OCI-M2 (cell line): ENCODE measurements at regions not wholly inside any gene's neighbourhood (a gene's known extent, or its start where the extent isn't known, plus 50 kb on each side); places are given as distances from the start of the nearest gene placed in this dataset.

Experiments used
- DNase-seq: peaks from one replicate; lab custom pipeline; 2025; ENCODE audit not compliant: unreplicated experiment; lab: John Stamatoyannopoulos, UW

DNA sequence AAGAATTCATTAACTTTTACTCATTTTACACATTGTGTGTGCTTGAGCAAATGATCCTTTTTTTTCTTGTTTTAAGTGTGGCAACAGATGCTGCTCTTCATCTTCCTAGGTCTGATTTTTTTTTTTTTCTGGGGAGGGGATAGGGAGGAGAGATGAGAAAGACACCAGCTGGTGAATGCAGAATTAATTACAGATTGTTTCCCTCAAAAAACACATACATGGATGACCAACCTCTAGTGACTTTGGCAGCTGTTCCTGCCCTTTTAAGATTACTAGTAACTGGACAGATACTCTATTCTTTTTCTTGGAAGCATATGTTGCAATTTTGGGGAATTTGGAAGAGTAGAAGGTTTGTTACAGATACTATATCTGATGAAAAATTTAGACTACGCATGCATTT lies 103.6 kb upstream of the MYO16 start:
- no peak for DNase-seq

DNA sequence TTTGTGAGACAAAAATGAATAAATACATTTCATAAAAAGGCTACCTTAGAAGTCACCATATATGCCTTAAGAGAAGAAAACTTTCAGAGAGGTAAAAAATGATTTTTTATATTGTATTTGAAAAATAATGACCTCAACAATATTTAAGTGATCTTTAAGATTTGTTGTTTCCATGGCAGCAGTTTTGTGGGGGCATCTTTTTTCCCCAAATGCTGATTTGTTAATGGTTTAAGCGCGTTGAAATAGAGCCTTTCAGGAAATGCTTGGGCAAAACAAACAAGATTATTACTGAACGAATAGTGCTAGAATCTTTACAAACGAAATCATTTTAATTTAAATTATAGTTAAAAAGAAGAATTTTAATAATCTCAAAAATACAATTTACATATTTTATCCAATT lies 103.1 kb upstream of the MYO16 start:
- DNase-seq: no peak

DNA sequence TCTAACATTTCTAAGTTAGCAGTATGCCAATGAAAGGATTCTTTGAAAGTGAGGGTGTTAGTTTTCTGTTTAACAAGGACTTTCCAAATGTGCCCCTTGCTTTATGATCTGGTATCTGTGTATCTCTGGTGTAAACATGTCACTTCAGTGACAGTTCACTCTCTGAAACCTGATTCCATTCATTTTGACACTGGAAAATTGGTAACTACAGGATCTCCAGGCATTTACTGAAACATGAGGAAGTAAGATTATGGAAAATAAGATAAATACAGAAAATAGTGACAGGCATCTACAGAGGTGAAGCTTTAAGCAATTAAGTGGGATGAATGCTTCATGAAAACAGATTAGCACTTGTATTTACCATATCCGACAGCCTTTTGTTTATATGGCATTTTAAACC lies 101.6 kb upstream of the MYO16 start:
- DNase-seq: no peak

DNA sequence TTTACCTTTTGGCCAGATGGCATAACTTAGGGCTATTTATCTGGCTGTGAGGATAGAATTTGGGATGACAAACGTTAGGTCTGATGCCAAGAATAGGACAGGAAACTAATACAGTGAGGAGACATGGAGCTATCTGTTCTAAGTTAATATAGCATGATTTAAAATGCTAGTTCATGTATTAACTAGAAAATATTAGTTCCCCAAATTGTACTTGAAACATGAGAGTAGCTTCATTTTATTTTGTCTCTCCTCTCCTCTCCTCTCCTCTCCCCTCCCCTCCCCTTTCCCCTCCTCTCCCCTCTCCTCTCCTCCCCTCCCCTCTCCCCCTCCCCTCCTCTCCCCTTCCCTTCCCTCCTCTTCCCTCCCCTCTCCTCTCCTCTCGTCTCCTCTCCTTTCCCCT lies 101.1 kb upstream of the MYO16 start:
- no peak for DNase-seq

DNA sequence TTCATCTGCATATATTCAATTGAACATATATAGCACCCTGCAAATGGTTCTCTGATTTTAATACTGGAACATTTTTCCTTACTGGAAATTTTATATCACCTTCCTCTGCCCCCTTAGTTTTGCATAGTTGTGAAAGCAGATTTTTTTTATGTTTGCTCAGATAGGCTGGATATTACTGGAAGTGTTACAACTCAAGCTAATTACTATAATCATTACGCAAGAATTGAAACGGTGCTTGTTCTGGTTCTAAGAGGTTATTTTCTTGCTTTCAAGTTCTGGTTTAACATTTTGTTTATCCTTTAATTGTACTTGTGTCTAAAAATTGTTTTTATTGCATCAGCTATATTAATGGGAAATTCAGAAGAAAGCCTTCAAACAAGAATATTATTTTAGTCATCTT lies 95.6 kb upstream of the MYO16 start:
- no peak for DNase-seq

DNA sequence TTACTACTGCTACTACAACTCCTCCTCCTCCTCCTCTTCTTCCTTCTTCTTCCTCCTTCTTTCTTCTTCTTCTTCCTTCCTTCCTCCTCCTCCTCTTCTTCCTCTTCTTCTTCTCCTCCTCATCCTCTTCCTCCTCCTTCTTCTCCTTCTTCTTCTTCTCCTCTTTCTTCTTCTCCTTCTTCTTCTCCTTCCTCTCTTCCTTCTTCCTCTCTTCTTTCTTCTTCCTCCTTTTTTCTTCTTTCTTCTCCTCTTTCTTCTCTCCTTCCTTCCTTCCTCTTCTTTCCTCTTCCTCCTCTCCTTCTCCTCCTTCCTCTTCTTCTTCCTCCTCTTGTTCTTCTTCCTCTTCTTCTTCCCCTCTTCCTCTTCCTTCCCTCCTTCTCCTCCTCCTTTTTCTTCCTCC lies 94.7 kb upstream of the MYO16 start:
- DNase-seq: no peak

DNA sequence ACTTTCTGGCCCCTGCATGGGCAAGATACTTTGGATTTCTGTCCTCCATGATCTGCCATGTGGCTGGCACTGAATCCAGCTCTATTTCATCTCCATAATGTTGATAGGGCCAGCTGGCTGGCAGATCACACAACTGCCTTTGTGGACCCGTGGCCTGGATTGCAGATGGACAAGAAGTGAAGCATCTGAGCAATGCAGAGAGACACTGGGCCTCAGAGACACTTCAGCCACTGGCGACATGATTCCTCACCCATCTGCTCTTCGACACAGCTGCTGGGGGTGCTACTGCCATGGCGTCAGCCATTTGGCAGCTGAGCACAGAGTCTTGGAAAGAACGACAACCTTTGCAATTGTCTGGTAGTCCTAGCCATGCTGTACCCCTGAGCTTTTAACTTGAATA lies 79.5 kb upstream of the MYO16 start:
- no peak for DNase-seq

DNA sequence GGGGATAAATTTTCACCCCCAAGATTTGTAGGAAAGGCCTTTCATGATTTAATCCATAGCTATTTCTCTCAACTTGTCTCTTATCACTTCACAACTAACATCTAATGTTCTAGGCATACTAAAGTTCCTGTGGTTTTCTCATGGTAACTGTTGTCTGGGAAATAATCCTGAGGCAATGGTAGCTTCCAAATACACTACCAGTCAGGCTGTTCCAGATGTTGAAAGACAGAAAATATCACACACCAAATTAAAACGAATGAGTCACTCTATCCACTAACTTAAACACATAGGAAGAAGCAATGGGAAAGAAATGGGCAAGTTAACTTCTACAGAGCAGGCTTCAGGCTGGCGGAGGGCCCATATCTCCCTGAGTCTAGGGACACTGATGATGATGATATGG lies 77.7 kb upstream of the MYO16 start:
- no peak for DNase-seq

DNA sequence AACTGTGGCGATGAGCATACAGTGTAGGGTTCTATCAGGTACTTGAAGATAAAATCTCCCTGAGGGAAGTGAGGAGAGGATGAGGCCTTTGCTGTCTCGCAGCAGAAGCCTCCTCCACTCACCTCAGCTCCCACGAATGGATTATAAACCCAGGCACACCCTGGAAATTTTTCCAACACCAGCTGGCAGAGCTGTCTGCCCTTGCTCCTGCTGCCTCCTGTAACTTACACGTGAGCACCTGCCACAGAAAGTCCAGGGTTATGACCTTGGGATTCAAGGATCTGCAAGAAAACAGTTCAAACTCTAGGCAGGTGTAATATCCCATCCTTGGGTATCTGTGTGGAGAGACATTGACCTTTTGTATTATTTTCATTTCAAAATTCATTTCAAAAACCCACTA lies 70.9 kb upstream of the MYO16 start:
- DNase-seq: no peak

DNA sequence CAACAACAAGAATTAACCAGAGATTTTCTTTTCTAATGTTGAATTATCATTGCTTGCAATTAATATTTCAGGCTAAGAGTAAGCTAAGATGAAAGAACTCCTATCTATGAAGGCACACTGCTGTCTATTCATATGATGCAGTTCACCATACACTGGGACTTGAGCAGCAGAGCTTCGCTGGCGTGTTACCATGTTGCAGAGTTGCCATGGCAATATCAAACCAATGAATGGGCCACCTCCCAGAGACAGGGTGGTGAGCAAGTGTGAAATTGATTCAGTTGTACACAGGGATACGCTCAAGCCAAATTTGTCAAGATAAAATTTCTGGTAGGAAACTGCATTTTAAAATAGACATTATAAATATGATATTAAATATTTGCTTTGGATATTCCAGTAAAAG lies 69.3 kb upstream of the MYO16 start:
- DNase-seq: no peak

DNA sequence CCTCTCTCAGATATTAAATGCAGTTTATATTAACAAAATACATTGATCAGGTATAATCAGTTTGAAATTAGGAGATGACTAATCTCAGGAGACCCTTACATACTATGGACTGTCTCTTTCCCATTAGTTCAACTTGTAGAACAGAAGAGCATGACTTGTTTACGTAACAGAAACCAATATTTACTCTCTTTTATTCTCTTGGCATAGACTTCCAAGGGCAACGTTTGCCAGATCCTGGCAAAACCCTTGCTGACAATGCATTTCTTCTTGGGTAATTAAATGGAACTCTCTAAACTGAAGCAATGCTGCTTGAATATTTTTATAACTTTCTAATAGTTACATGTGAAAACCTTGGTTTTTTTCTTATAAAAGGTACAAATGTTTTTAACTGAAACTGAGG lies 68.3 kb upstream of the MYO16 start:
- DNase-seq: no peak

DNA sequence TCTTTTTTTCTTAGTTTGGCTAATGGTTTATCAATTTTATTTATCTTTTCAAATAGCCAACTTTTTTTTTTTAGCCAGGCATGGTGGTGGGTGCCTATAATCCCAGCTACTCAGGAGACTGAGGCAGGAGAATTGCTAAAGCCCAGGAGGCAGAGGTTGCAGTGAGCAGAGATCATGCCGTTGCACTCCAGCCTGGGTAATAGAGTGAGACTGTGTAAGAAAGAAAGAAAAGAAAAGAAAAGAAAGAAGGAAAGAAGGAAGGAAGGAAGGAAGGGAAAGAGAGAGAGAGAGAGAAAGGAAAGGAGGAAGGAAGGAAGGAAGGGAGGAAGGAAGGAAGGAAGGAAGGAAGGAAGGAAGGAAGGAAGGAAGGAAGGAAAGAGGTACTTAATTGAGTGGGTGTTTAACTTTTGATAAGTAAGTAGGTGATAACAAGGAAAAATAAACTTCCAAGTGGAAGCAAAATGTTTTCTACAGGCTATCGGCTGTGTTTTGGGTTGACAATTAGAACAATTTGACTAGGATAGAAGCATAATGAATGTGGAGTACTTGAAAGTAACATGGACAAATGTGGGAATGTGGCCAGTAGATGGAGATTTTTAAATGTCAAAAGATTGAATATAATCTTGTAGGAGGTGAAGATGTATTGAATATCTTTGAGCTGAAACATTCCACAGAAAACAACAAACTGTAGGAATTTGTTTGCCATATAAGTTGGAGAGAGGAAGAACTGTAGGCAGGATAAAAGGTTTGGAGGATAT lies 62.8 kb upstream of the MYO16 start:
- DNase-seq: no peak

DNA sequence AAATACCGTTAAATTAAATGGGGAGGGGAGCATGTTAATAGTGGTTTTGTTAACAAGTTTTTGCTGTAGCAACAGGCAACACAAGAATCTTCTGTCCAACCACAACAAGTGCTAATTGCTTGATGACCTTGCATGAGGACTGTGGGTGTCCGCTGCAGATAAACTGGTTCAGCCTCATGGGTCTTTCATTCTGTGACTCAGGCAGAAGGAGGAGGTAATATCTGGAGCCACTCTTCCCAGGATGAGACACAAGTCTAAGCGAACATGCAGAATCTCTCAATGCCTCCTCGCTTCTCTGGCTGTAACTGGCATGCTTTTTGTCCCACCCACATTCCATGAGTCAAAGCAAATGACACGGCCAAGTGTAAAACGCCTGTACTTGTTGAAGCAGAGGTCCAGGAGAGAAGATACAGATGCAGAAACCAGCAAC lies 56.6 kb upstream of the MYO16 start:
- DNase-seq: peak; percentile 43

DNA sequence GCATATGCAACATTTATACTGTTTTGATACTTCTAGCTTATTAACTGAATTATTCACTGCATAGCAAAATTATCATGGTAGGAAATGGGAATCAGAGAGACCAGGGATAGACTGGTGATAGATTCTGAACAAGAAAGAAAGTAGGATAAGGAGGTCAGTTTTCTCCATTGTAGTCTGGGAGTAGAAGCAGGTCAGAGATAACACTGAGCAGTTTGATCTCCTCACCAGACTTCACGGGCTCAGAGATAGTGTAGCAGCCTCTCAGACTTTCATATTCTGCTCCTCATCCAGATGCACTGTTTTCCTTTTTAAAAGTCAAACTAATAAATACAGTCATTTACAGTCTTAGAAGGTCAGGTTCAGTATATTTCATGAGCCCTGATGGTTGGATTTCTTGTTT lies 56.0 kb upstream of the MYO16 start:
- DNase-seq: peak; percentile 18

DNA sequence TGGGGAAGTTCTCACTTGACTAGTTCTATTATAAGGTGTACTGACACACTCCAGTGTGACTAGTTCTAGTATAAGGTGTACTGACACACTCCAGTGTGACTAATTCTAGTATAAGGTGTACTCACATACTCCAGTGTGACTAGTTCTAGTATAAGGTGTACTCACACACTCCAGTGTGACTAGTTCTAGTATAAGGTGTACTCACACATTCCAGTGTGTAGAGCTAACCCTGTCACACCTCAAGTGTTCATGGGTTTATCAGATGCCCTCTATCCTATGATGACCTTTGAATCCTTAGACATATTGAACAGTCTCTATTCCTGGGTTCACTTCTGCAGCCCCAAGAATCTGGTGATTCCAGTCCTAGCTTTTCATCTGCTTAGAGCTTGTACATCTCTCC lies 54.6 kb upstream of the MYO16 start:
- no peak for DNase-seq

DNA sequence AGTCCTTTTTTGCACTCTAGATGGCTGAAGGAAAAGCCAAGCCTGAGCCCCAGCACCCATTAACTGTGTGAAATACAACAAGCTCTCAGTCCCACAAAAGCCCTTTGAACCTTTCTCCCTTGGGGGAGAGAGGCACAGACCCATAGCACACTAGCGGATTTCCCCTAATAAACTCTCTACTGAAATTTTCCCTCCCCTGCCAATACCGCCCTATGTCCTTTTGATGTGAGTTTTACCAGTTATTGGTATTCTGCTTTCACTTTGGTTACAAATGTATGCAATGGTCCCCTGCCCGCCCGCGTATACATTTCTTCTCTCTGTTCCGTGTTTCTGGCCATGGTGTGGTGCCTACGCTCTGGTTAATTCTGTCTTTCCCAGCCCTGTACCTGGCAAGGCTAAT lies 54.0 kb upstream of the MYO16 start:
- no peak for DNase-seq
